ENCODE measurements at regions not wholly inside any gene's neighbourhood (a gene's known extent, or its start where the extent isn't known, plus 50 kb on each side); places are given as distances from the start of the nearest gene placed in this dataset.

- DNase-seq = no peak
These were observed 176.1 kb downstream of the INSIG2 start for GRCh38 chr2:118264232-118264990.

DNA sequence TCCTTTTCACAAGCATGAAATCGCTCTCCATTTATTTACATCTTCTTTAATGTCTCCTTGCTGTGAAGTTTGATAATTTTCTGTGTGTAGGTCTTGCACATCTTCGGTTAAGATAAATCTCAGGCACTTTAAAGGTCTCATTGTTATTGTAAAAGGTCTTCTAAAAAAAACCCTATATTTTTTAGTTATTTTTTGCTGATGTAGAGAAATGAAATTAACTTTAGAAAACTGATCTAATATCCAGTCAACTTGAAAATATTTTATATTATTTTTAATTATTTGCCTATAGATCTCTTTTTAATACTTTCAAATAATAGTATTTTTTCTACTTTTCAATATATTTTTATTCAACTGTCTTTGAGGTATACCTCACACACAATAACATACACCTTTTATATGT lies 169.4 kb downstream of the INSIG2 start:
- DNase-seq = no peak

GRCh38 chr2:118255771-118256372 lies 167.6 kb downstream of the INSIG2 start:
- no peak for DNase-seq

GRCh38 chr2:118255301-118255700 lies 167.0 kb downstream of the INSIG2 start:
- no peak for DNase-seq

GRCh38 chr2:118254116-118254515 lies 165.8 kb downstream of the INSIG2 start:
- no peak for DNase-seq

- DNase-seq = no peak
These were observed 163.2 kb downstream of the INSIG2 start for GRCh38 chr2:118251427-118251826.

DNA sequence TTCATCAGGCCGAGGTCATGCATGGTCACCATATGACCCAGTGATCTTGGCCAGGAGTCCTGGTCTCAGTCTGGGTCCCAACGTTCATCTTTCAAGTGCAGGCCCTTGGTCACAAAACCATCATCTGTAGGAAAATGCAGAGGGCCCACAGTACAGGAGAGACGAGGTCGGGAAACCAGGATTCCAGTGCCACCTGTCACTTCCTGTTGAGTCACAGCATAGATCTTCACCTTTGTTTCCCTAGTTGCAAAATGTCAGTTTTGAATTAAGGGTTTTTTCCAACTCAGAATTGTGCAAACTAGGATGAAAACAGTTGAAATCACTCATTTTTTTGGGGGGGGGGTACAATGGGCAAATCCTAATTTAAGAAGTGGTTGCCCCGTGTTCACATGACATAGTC lies 162.2 kb downstream of the INSIG2 start:
- DNase-seq = no peak

DNA sequence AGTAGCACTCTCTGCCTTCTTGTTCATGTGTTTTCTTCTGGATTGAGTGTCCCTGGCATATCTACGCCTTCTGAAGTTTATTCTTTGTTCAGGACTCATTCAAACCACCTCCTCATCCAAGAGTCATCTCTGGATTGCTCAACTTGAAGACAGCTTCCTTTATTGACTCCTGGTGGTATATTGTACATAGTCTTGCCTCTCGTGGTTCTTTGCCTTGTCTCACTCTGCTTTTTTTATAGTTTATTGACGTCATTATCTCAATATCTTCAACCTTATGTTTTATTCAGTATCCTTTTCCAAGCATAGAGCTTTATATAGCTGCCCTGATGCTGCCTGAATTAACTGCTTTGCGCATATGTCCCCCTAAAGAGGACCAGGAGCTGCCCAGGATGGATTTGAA lies 161.7 kb downstream of the INSIG2 start:
- no peak for DNase-seq

GRCh38 chr2:118249531-118249930 lies 161.3 kb downstream of the INSIG2 start:
- no peak for DNase-seq

DNA sequence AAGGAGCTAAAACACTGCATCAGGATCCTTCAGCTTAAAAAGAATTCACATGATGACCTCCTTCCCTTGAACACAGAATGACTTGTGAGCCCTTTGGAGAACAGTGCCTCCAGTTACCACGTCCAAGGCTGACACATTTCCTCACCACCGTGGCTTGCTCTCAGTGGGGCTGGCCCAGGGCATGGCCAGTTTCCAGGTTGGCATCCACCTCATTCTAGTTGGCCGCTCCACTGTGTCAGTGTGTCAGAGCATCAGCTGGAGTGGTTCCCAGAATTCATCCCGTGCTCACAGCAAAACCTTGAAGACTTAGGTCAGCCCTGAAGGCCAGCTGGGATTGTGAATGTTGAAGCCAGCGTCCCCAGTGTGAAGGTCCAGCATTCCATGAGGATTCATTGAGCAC lies 158.5 kb downstream of the INSIG2 start:
- DNase-seq = no peak

DNA sequence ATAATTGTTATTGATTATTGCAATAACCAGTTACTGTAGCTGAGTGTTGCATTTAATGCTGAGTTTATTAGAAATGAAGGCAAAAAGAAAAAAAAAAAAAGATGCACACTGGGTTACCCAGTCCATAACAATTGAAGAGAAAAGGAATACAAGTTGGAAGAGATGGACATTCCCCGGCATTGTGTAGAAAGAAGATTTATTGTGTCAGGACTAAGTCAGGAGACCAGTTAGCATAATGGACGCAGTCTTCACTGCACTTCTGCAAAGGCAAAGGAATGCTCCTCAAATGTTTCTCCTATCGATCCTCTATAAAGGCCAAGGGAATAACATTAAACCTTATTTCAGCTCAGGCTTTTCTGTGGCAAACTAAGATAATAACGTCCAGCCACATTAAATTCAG lies 157.8 kb downstream of the INSIG2 start:
- DNase-seq = no peak

GRCh38 chr2:118244686-118245085 lies 156.4 kb downstream of the INSIG2 start:
- no peak for DNase-seq

DNA sequence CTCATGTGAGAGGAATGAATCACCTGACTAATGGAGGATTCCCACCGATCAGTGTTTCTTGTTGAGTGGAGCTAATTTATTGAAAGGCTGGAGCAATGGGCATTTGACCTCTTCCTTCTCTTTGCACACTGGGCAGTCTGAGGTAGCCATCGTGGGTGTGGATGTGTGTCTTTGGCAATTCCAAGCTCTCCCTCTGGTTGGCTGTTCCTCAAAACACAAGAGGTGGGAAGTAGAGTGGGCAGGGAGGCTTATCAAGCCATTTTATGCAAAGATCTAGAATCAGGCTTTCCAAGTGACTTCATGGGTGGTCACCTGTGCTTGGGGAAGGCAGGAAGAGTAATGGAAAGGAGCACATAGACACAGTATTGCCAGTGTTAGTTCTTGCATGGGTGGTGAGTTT lies 154.8 kb downstream of the INSIG2 start:
- DNase-seq = no peak

DNA sequence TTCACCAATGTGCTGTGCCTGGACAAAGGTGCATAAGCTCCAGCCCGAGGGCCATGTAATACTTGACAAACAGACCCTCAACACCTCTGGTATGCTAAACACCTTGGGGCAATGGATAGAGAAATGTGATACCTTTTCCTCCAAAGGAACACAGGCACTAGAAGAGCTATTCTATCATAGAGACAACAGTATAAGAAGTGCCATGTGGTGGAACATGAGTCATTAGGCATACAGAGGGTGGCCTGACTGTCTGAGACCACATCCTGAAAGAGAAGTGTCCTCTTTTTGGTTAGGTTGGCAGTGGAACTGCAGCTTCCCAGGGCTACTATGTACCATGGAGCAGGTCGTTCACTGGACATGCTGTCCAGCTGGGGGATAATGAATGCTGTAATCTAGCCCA lies 153.9 kb downstream of the INSIG2 start:
- DNase-seq = no peak

DNA sequence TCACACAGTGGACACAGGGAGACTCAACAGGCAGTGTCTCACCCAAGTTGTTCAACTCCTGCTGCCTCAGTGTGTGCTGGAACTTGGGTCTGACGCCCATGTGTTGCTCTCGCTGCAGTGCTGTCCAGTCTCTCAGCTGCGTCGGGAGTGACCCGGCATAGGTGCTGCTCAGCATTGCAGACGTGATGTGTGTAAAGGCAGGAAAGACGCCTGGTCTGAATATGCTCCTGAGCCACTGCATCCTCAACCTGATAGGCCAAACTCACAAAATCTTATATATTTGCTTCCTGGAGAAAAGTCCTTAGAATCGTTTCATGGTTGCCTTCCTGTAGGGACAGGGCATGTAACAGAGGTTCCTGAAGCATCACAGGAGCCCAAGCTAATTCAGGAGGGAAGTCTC lies 152.9 kb downstream of the INSIG2 start:
- DNase-seq = no peak

DNA sequence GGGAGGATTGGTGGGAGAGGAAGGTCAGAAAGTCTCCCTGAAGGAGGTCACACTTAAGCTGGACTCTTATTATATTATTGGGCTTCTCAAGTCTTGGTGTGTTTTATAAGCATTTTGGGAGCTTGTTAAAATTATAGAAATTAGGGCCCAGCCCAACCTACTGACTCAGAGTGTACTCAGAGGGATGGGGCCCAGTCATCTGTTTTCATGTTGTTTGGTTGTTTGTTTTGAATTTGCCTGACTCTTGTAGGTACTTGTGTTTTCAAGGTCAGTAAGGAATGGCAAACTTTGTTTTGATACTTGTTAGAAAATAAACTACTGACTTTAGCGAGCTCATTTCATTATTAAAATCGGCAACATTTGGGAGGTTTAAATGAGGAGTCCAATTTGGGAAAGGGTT lies 152.0 kb downstream of the INSIG2 start:
- DNase-seq = no peak

DNA sequence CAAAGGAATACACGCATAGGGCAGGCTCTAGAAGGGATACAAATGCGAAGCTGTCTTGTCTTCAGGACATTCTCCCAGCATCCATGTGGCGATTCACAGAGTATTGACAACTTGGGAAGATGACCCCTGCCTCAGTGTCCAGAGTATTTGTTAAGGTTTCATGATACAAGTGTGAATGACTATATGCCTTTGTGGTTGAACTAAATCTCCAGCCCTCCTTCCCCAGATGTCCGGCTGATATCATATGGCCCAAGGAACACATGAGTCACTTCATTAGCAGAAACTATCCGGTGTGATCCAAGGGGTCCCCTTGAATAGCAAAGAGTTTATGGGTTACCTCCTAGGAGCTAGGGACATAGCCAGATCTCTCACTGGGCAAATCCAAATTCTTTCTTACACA lies 151.0 kb downstream of the INSIG2 start:
- no peak for DNase-seq

- DNase-seq = no peak
These were observed 149.2 kb downstream of the INSIG2 start for GRCh38 chr2:118237451-118237850.

GRCh38 chr2:118232796-118233195 lies 144.5 kb downstream of the INSIG2 start:
- no peak for DNase-seq

DNA sequence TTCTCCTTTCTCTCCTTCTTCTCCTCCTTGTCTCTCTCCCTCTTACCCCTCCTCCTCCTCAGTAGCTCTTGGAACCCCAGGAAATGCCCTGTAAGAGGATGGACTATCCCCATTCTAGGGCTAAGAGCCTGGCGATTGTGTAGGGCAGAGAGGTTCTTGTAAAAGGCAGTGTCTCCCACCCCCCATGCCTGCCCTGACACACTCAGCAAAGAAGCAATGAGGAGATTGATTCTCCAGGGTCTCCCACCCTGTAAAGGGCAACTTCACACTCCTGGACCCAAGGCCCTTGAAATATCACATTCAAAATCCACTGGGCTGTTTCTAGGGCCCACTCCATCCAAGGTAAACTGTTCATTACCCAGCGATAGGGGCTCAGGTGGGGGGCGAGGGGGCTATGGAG lies 144.1 kb downstream of the INSIG2 start:
- DNase-seq = no peak

- DNase-seq = no peak
These were observed 143.5 kb downstream of the INSIG2 start for GRCh38 chr2:118231759-118232158.

DNA sequence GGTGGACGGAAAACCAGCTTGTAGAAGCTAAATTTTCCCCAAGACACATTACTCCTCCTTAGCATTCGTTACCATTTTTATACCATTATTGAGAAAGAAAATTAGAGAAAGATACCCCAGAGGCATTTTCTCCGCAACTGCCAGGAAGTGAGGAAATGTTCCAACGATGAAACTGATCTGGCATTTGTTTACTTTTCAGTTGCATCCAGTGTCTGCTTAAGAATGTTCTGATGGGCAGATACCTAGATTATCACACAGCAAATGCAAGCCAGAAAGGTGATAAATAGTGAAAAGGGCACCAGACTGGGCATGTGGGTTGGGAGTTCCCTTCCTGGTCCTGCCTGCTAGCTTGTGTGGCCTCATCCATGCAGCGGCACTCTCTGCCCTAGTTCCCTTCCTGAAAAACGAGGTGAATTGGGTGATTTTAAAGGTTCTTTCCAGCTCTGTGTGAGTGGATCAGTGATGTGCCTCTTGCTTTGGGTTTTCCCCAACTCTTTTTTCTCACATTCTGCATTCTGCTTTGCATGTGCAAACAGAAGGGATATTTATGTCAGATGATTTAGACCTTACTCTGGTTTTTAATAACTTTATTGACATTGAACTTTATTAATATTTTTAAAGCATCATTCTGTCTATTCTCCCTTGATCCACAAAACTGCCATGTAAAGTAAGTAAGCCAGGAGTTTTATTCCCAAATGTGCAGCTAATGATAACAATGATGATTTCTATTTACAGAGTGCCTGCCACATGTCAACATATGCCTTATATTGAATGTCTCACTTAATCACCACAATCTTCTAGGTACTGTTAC lies 139.6 kb downstream of the INSIG2 start:
- DNase-seq = no peak

GRCh38 chr2:118225666-118226065 lies 137.4 kb downstream of the INSIG2 start:
- no peak for DNase-seq

DNA sequence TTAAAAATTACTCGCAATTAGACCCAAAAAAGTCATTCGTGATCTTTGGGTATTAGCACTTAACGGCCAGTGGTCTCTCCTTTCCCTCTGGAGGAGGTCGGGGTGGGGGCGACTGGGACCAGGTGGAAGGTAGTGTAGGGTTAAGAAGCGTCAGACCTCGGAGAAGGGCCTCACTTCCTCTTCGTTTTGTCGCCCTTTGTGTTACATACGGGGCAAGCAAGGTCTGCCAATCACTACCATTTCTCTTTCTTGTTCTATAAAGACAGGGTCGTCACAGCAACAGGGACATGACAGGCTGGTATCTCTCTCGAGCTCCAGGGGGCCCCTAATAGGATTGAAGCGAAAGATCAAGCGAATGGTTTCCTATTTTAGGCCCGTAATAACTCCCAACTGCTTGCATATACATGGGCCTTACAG lies 136.6 kb downstream of the INSIG2 start:
- no peak for DNase-seq
